Activated T-helper 9 cell treated with anti-CD3 and anti-CD28 coated beads, Interleukin-2, amount 50 U/mL, for 16 hours (primary cell): ENCODE measurements at regions not wholly inside any gene's neighbourhood (a gene's known extent, or its start where the extent isn't known, plus 50 kb on each side); places are given as distances from the start of the nearest gene placed in this dataset.

Experiments used
- DNase-seq: peaks from one replicate; pipeline ENCODE4 v3.0.0-alpha.2; 2020; ENCODE audit warnings: low read depth

- no peak for DNase-seq
These were observed 229.7 kb downstream of the EPHA4 start for GRCh38 chr2:221342388-221342787.

- DNase-seq = no peak
These were observed 228.6 kb downstream of the EPHA4 start for GRCh38 chr2:221343524-221343923.

GRCh38 chr2:221345516-221345915, 226.6 kb downstream of the EPHA4 start:
- DNase-seq = no peak

GRCh38 chr2:221346411-221346810, 225.7 kb downstream of the EPHA4 start:
- no peak for DNase-seq

- DNase-seq = no peak
These were observed 224.6 kb downstream of the EPHA4 start for GRCh38 chr2:221347471-221347870.

GRCh38 chr2:221350616-221351015, 221.5 kb downstream of the EPHA4 start:
- DNase-seq = no peak

- DNase-seq = no peak
These were observed 218.9 kb downstream of the EPHA4 start for GRCh38 chr2:221353201-221353600.

- DNase-seq = no peak
These were observed 211.8 kb downstream of the EPHA4 start for GRCh38 chr2:221360312-221360711.

- no peak for DNase-seq
These were observed 211.4 kb downstream of the EPHA4 start for GRCh38 chr2:221360742-221361141.

GRCh38 chr2:221361633-221362032, 210.5 kb downstream of the EPHA4 start:
- no peak for DNase-seq

- DNase-seq = no peak
These were observed 207.4 kb downstream of the EPHA4 start for GRCh38 chr2:221364672-221365071.
